OCI-LY1 (cell line): ENCODE measurements at regions not wholly inside any gene's neighbourhood (a gene's known extent, or its start where the extent isn't known, plus 50 kb on each side); places are given as distances from the start of the nearest gene placed in this dataset.

ENCODE experiments used
- CTCF ChIP-seq: fragments of 200-600 bp; sonication (generic), shearing (Covaris generic); IDR thresholded peaks from 2 replicates; pipeline ENCODE4 v1.5.1; 2017; ENCODE audit warnings: mild to moderate bottlenecking, antibody characterized with exemption, low read length, moderate library complexity, mixed read lengths
- EZH2 ChIP-seq: fragments of 200-600 bp; sonication (generic), shearing (Covaris generic); IDR thresholded peaks from 2 replicates; pipeline ENCODE4 v1.8.0; 2017; ENCODE audit warnings: borderline replicate concordance, mixed run types, mild to moderate bottlenecking, antibody characterized with exemption, low read length, moderate library complexity, mixed read lengths

GRCh38 chr1:30516485-30516858 lies 206.9 kb downstream of the MATN1 start:
- TF ChIP-seq CTCF: no peak
- no peak for TF ChIP-seq EZH2
